Immature natural killer cell (primary cell): ENCODE measurements at regions not wholly inside any gene's neighbourhood (a gene's known extent, or its start where the extent isn't known, plus 50 kb on each side); places are given as distances from the start of the nearest gene placed in this dataset.
"Not testable (repeated sequence)": the region's sequence is repeated elsewhere in the genome, so short reads cannot be mapped to it uniquely, and the experiment has no call there.

Source experiments
- DNase-seq, 3 donors: peaks; one replicate each; pipeline ENCODE4 v3.0.0; 2022; ENCODE audit warnings: mixed read lengths in 1 of 3
- H3K27ac Mint-ChIP-seq, 6 donors: one replicate each; pipeline ENCODE4 v1.8.0; 2020; ENCODE audit warnings: mixed read lengths in 6 of 6, mild to moderate bottlenecking in 5 of 6, inconsistent platforms in 4 of 6, moderate library complexity in 3 of 6
- H3K27me3 Mint-ChIP-seq, 3 donors: one replicate each; pipeline ENCODE4 v1.8.0; 2020 to 2021; ENCODE audit warnings: low read depth in 3 of 3, mild to moderate bottlenecking in 3 of 3, mixed read lengths in 3 of 3, moderate library complexity in 3 of 3, inconsistent platforms in 1 of 3
- H3K36me3 Mint-ChIP-seq, 3 donors: one replicate each; pipeline ENCODE4 v1.8.0; 2020; ENCODE audit warnings: mixed read lengths in 3 of 3, inconsistent platforms in 2 of 3, mild to moderate bottlenecking in 2 of 3
- H3K4me1 Mint-ChIP-seq, 2 donors: one replicate each; pipeline ENCODE4 v1.8.0; 2020; ENCODE audit warnings: inconsistent platforms in 2 of 2, mild to moderate bottlenecking in 2 of 2, mixed read lengths in 2 of 2, moderate library complexity in 1 of 2
- H3K4me3 Mint-ChIP-seq, 5 donors: one replicate each; pipeline ENCODE4 v1.8.0; 2020; ENCODE audit warnings: mild to moderate bottlenecking in 5 of 5, mixed read lengths in 5 of 5, inconsistent platforms in 3 of 5, moderate library complexity in 3 of 5
- H3K9me3 Mint-ChIP-seq, 6 donors: one replicate each; pipeline ENCODE4 v1.8.0; 2020; ENCODE audit warnings: mild to moderate bottlenecking in 6 of 6, mixed read lengths in 6 of 6, inconsistent platforms in 4 of 6, moderate library complexity in 3 of 6

- not testable (repeated sequence) for H3K27ac Mint-ChIP-seq, H3K27me3 Mint-ChIP-seq, DNase-seq, H3K4me3 Mint-ChIP-seq, H3K36me3 Mint-ChIP-seq, H3K4me1 Mint-ChIP-seq
- H3K9me3 Mint-ChIP-seq, result peaks cover 0 to 12% (median 5%) of the 10 kb centered on the region in 6 donors
Observed at GRCh38 chr1:181226728-181227127, 138.2 kb downstream of the IER5 start.

GRCh38 chr1:181239086-181239485 is 150.6 kb downstream of the IER5 start:
- DNase-seq, result no peak
- Mint-ChIP-seq H3K36me3 (no peaks in the 10 kb centered on the region), H3K27me3 (peaks cover 0 to 5% (median 4%) of the 10 kb centered on the region in 3 donors), H3K4me1 (no peaks in the 10 kb centered on the region), H3K4me3 (no peak overlapping the region), H3K27ac (no peak overlapping the region), H3K9me3 (peaks cover 0 to 4% (median 0%) of the 10 kb centered on the region in 6 donors)

- H3K36me3 Mint-ChIP-seq, H3K4me3 Mint-ChIP-seq, DNase-seq, H3K4me1 Mint-ChIP-seq, H3K27ac Mint-ChIP-seq: not testable (repeated sequence)
- peaks cover 12 to 27% (median 20%) of the 10 kb centered on the region in 6 donors for H3K9me3 Mint-ChIP-seq
- peaks cover 9 to 12% (median 10%) of the 10 kb centered on the region in 3 donors for H3K27me3 Mint-ChIP-seq
Observed at GRCh38 chr1:181246320-181246719, 157.8 kb downstream of the IER5 start.

GRCh38 chr1:181248361-181248760 is 159.9 kb downstream of the IER5 start:
- H3K4me3 Mint-ChIP-seq, H3K36me3 Mint-ChIP-seq: not testable (repeated sequence)
- peaks cover 11 to 15% (median 12%) of the 10 kb centered on the region in 3 donors for H3K27me3 Mint-ChIP-seq

GRCh38 chr1:181249186-181249585 is 160.7 kb downstream of the IER5 start:
- Mint-ChIP-seq H3K27ac (no peak overlapping the region), H3K4me1 (no peaks in the 10 kb centered on the region), H3K4me3 (no peak overlapping the region), H3K9me3 (peaks cover 9 to 34% (median 23%) of the 10 kb centered on the region in 6 donors), H3K27me3 (peaks cover 10 to 16% (median 11%) of the 10 kb centered on the region in 3 donors), H3K36me3 (peaks cover 0 to 5% (median 3%) of the 10 kb centered on the region in 3 donors)
- no peak for DNase-seq

More at GRCh38 chr1:181248361-181248760, 159.9 kb downstream of the IER5 start:
- peaks cover 12 to 27% (median 21%) of the 10 kb centered on the region in 6 donors for H3K9me3 Mint-ChIP-seq
- not testable (repeated sequence) for H3K4me1 Mint-ChIP-seq, H3K27ac Mint-ChIP-seq, DNase-seq

- H3K9me3 Mint-ChIP-seq, result peaks cover 10 to 37% (median 25%) of the 10 kb centered on the region in 6 donors
- no peaks in the 10 kb centered on the region for H3K4me1 Mint-ChIP-seq
Observed at GRCh38 chr1:181250038-181250437, 161.5 kb downstream of the IER5 start.

GRCh38 chr1:181251001-181251712 is 162.7 kb downstream of the IER5 start:
- no peak overlapping the region for H3K4me3 Mint-ChIP-seq
- no peak overlapping the region for H3K27ac Mint-ChIP-seq
- H3K9me3 Mint-ChIP-seq, result peaks cover 13 to 41% (median 23%) of the 10 kb centered on the region in 6 donors

More at GRCh38 chr1:181250038-181250437, 161.5 kb downstream of the IER5 start:
- Mint-ChIP-seq H3K27ac (no peak overlapping the region), H3K36me3 (peaks cover 0 to 5% (median 3%) of the 10 kb centered on the region in 3 donors), H3K27me3 (peaks cover 7 to 11% (median 10%) of the 10 kb centered on the region in 3 donors), H3K4me3 (no peak overlapping the region)
- DNase-seq, result no peak

GRCh38 chr1:181251713-181252075 is 163.2 kb downstream of the IER5 start:
- DNase-seq, result no peak
- peaks cover 0 to 5% (median under 1%) of the 10 kb centered on the region in 3 donors for H3K36me3 Mint-ChIP-seq
- H3K27me3 Mint-ChIP-seq, result peaks cover 8 to 11% (median 10%) of the 10 kb centered on the region in 3 donors
- H3K4me3 Mint-ChIP-seq, result no peak overlapping the region
- H3K9me3 Mint-ChIP-seq, result peaks cover 13 to 41% (median 20%) of the 10 kb centered on the region in 6 donors
- no peak overlapping the region for H3K27ac Mint-ChIP-seq
- no peaks in the 10 kb centered on the region for H3K4me1 Mint-ChIP-seq

More at GRCh38 chr1:181251001-181251712, 162.7 kb downstream of the IER5 start:
- H3K27me3 Mint-ChIP-seq, result peaks cover 10 to 11% (median 10%) of the 10 kb centered on the region in 3 donors
- H3K4me1 Mint-ChIP-seq, result no peaks in the 10 kb centered on the region
- peaks cover 0 to 5% (median 3%) of the 10 kb centered on the region in 3 donors for H3K36me3 Mint-ChIP-seq
- no peak for DNase-seq

GRCh38 chr1:181253601-181254000 is 165.1 kb downstream of the IER5 start:
- H3K4me1 Mint-ChIP-seq, H3K36me3 Mint-ChIP-seq, H3K27ac Mint-ChIP-seq, H3K4me3 Mint-ChIP-seq, DNase-seq: not testable (repeated sequence)
- Mint-ChIP-seq H3K9me3 (peaks cover 6 to 29% (median 14%) of the 10 kb centered on the region in 6 donors), H3K27me3 (peaks cover 4 to 14% (median 8%) of the 10 kb centered on the region in 3 donors)

GRCh38 chr1:181255270-181255929 is 166.9 kb downstream of the IER5 start:
- DNase-seq, result no peak
- Mint-ChIP-seq H3K9me3 (peaks cover 6 to 29% (median 13%) of the 10 kb centered on the region in 6 donors), H3K4me3 (no peak overlapping the region)

GRCh38 chr1:181257117-181257516 is 168.6 kb downstream of the IER5 start:
- DNase-seq, result no peak
- Mint-ChIP-seq H3K4me1 (no peaks in the 10 kb centered on the region), H3K36me3 (no peaks in the 10 kb centered on the region), H3K4me3 (no peak overlapping the region), H3K27me3 (peaks cover 0 to 11% (median 7%) of the 10 kb centered on the region in 3 donors), H3K9me3 (peaks cover 6 to 29% (median 13%) of the 10 kb centered on the region in 6 donors), H3K27ac (no peak overlapping the region)

More at GRCh38 chr1:181255270-181255929, 166.9 kb downstream of the IER5 start:
- no peaks in the 10 kb centered on the region for H3K4me1 Mint-ChIP-seq
- no peaks in the 10 kb centered on the region for H3K36me3 Mint-ChIP-seq
- H3K27me3 Mint-ChIP-seq, result peaks cover 2 to 14% (median 6%) of the 10 kb centered on the region in 3 donors
- peak overlapping the region in 1 of 6 donors; percentile 36 for H3K27ac Mint-ChIP-seq

GRCh38 chr1:181259026-181259745 is 170.7 kb downstream of the IER5 start:
- Mint-ChIP-seq H3K4me1 (no peaks in the 10 kb centered on the region), H3K27me3 (peaks cover 1 to 11% (median 3%) of the 10 kb centered on the region in 3 donors), H3K36me3 (no peaks in the 10 kb centered on the region), H3K9me3 (peaks cover 4 to 20% (median 13%) of the 10 kb centered on the region in 6 donors), H3K27ac (no peak overlapping the region), H3K4me3 (no peak overlapping the region)
- no peak for DNase-seq

- Mint-ChIP-seq H3K4me1 (no peaks in the 10 kb centered on the region), H3K36me3 (no peaks in the 10 kb centered on the region), H3K27ac (no peak overlapping the region), H3K9me3 (peaks cover 0 to 13% (median 7%) of the 10 kb centered on the region in 6 donors), H3K4me3 (no peak overlapping the region), H3K27me3 (peaks cover 1 to 11% (median 3%) of the 10 kb centered on the region in 3 donors)
- no peak for DNase-seq
Observed at GRCh38 chr1:181260271-181260670, 171.8 kb downstream of the IER5 start.
